ENCODE measurements at regions not wholly inside any gene's neighbourhood (a gene's known extent, or its start where the extent isn't known, plus 50 kb on each side); places are given as distances from the start of the nearest gene placed in this dataset.

- TF ChIP-seq PRDM15 (CRISPR knock-in tag; IDR thresholded peaks at IDR 0.05), result no peak
- no peak for TF ChIP-seq CBFB (CRISPR knock-in tag; IDR thresholded peaks at IDR 0.05; ENCODE audit: low read depth)
- no peak for TF ChIP-seq TP53 (CRISPR knock-in tag; IDR thresholded peaks at IDR 0.05)
- no peak for TF ChIP-seq ETV6 (CRISPR knock-in tag; IDR thresholded peaks at IDR 0.05)
- TF ChIP-seq SOX15 (CRISPR knock-in tag; IDR thresholded peaks at IDR 0.05), result no peak
Measured at GRCh38 chr3:180332608-180333007, 269.4 kb upstream of the TTC14 start (continued).

GRCh38 chr3:180335050-180335449 is 266.9 kb upstream of the TTC14 start:
- POLR2A ChIA-PET, result no interaction called here
- peaks cover 4% of the 10 kb centered on the region for H3K4me1 Mint-ChIP-seq
- CTCF ChIA-PET, result no interaction called here
- DNase-seq (ENCODE audit: low spot score) (no peak), ATAC-seq (no peak)
- TF ChIP-seq CDX4 (CRISPR knock-in tag; IDR thresholded peaks at IDR 0.05; ENCODE audit: borderline replicate concordance) (no peak), ZNF281 (CRISPR knock-in tag; IDR thresholded peaks at IDR 0.05) (no peak), NR1H2 (CRISPR knock-in tag; IDR thresholded peaks at IDR 0.05) (no peak), ZSCAN18 (CRISPR knock-in tag; IDR thresholded peaks at IDR 0.05) (no peak), TP53 (CRISPR knock-in tag; IDR thresholded peaks at IDR 0.05) (no peak), ZNF425 (CRISPR knock-in tag; conservative IDR thresholded peaks at IDR 0.05) (no peak), ARID4B (CRISPR knock-in tag; IDR thresholded peaks at IDR 0.05; ENCODE audit: borderline replicate concordance) (no peak), GRHL2 (CRISPR knock-in tag; IDR thresholded peaks at IDR 0.05; ENCODE audit: insufficient replicate concordance, severe bottlenecking) (no peak), RORB (CRISPR knock-in tag; IDR thresholded peaks at IDR 0.05) (no peak), RELA (CRISPR knock-in tag; IDR thresholded peaks at IDR 0.05; ENCODE audit: borderline replicate concordance) (no peak), MLX (CRISPR knock-in tag; IDR thresholded peaks at IDR 0.05) (no peak)
- no peaks in the 10 kb centered on the region for H3K36me3 Mint-ChIP-seq
- H3K27me3 Mint-ChIP-seq (ENCODE audit: low read depth), result no peaks in the 10 kb centered on the region
- peaks cover 8% of the 10 kb centered on the region for H3K9me3 Mint-ChIP-seq
- no peak overlapping the region for H3K27ac Mint-ChIP-seq
- no peak overlapping the region for H3K4me3 Mint-ChIP-seq

All from WTC11 (cell line).